Activated CD4-positive, alpha-beta T cell treated with anti-CD3 and anti-CD28 coated beads, Interleukin-2, amount 10 ng/mL, durations not matched to agents 7 days and 5 days (primary cell): ENCODE measurements at regions not wholly inside any gene's neighbourhood (a gene's known extent, or its start where the extent isn't known, plus 50 kb on each side); places are given as distances from the start of the nearest gene placed in this dataset.

Experiments
- CTCF ChIA-PET: fragments of 350-600 bp; sonication (Branson Sonifier 250); formaldehyde crosslinking; loops from one replicate; lab custom pipeline; 2021; ENCODE audit warnings: antibody characterized with exemption; lab: Charles Lee
- POLR2A ChIA-PET: fragments of 350-600 bp; sonication (Branson Sonifier 250); formaldehyde crosslinking; loops from one replicate; lab custom pipeline; 2021; ENCODE audit warnings: antibody characterized with exemption; lab: Charles Lee
- DNase-seq: peaks from one replicate; pipeline ENCODE4 v3.0.0-alpha.2; 2020
- H3K27ac Mint-ChIP-seq: one replicate; pipeline ENCODE4 v1.8.0; 2021; ENCODE audit warnings: mild to moderate bottlenecking, moderate library complexity, mixed read lengths
- H3K27me3 Mint-ChIP-seq: one replicate; pipeline ENCODE4 v1.8.0; 2021; ENCODE audit warnings: mixed read lengths
- H3K36me3 Mint-ChIP-seq: one replicate; pipeline ENCODE4 v1.8.0; 2021; ENCODE audit warnings: low read depth, mixed read lengths
- H3K4me1 Mint-ChIP-seq: one replicate; pipeline ENCODE4 v1.8.0; 2021; ENCODE audit warnings: mixed read lengths
- H3K4me3 Mint-ChIP-seq: one replicate; pipeline ENCODE4 v1.8.0; 2021; ENCODE audit warnings: mild to moderate bottlenecking, moderate library complexity, mixed read lengths
- H3K9me3 Mint-ChIP-seq: one replicate; pipeline ENCODE4 v1.8.0; 2021; ENCODE audit warnings: mixed read lengths

DNA sequence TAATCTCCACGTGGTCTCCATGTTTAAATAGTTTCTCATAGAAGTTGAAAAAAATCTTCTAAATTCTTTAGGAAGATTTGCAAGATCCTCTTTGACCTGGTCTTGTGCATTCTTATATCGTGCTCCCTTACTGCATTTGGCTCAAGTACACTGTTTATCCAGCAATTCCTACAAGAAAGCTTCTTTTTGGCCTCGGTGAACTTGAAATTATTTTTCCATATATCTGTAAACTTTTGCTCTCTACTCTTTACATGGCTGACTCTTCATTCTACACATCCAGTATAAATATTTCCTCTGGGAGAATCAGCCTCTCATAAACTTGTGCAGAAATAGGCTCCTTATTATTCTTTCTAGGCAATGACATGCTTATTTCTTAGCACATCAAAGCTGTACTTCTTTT, 1457.9 kb upstream of the PRR20A start:
- Mint-ChIP-seq H3K4me1 (no peaks in the 10 kb centered on the region), H3K27me3 (no peaks in the 10 kb centered on the region), H3K9me3 (peaks cover 6% of the 10 kb centered on the region), H3K4me3 (no peak overlapping the region), H3K27ac (no peak overlapping the region), H3K36me3 (no peaks in the 10 kb centered on the region)
- CTCF ChIA-PET: interaction anchor here (0.7 kb wide), 1 partner anchor 122 kb away, joined by 3 read pairs; no protein-coding TSS in a partner anchor
- POLR2A ChIA-PET: no interaction called here
- DNase-seq: no peak

DNA sequence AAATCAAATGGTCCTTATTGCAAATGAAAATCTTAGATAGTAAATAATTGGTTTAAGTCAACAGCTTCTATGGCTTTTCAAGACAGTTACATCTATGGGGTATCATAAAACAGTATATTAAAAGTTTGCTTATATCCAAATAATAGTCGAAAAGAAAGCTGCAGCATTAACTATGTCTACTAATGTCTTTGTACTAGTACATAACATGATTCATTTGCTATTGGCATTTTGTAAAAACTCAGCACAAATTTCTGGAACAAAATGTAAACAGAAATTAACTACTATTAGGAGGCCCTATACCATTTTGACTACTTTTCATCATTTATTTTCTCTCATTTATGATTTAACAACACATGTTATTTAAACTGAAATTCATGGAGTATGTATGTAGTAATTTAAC, 1435.2 kb upstream of the PRR20A start:
- POLR2A ChIA-PET: no interaction called here
- no peaks in the 10 kb centered on the region for H3K4me1 Mint-ChIP-seq

DNA sequence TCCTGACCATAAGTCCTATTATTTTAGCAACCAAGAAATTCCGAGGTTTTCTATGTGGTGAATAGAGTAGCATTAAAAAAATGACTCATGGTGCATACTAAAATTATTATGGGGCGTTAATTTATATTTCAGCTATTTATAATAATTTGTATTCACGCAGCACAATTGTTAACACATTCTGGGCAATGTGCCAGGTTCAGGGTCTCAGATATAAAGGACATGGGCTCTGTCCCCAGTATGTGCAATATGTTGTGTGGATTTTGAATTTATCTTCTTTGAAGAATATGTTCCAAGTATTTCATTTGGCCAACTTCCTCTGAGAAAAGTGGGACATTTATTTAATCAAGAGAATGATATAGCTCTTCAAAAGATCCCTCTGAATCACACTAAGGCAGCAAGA, 1434.7 kb upstream of the PRR20A start:
- Mint-ChIP-seq H3K4me3 (no peak overlapping the region), H3K27me3 (no peaks in the 10 kb centered on the region), H3K4me1 (no peaks in the 10 kb centered on the region), H3K27ac (no peak overlapping the region), H3K9me3 (peaks cover 2% of the 10 kb centered on the region), H3K36me3 (no peaks in the 10 kb centered on the region)
- POLR2A ChIA-PET: no interaction called here
- CTCF ChIA-PET: no interaction called here
- DNase-seq: no peak

More for the DNA sequence above, 1435.2 kb upstream of the PRR20A start:
- DNase-seq: no peak
- H3K4me3 Mint-ChIP-seq: no peak overlapping the region
- no peaks in the 10 kb centered on the region for H3K27me3 Mint-ChIP-seq
- H3K36me3 Mint-ChIP-seq: no peaks in the 10 kb centered on the region
- CTCF ChIA-PET: no interaction called here
- no peak overlapping the region for H3K27ac Mint-ChIP-seq
- peaks cover 2% of the 10 kb centered on the region for H3K9me3 Mint-ChIP-seq

DNA sequence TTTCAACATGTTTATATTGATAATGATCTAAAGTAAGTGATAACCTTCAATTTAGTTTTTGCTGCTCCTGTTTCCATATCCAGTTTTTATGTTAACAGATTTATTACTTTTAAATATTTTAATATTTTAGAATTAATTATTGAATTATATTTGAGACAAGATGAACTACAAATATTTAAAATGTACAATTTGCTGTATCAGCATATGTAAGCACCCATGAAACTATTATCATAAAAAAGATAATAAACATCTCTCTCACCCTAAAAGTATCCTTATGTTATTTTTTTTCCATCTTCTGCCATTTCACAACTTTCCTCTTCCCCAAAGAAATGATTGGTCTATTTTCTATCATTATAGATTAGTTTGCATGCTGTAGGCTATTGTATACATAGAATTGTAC, 1426.6 kb upstream of the PRR20A start:
- DNase-seq: no peak
- ChIA-PET POLR2A (no interaction called here), CTCF (no interaction called here)
- Mint-ChIP-seq H3K4me1 (no peaks in the 10 kb centered on the region), H3K27ac (no peak overlapping the region), H3K27me3 (no peaks in the 10 kb centered on the region), H3K4me3 (no peak overlapping the region), H3K9me3 (peaks cover 2% of the 10 kb centered on the region), H3K36me3 (no peaks in the 10 kb centered on the region)

DNA sequence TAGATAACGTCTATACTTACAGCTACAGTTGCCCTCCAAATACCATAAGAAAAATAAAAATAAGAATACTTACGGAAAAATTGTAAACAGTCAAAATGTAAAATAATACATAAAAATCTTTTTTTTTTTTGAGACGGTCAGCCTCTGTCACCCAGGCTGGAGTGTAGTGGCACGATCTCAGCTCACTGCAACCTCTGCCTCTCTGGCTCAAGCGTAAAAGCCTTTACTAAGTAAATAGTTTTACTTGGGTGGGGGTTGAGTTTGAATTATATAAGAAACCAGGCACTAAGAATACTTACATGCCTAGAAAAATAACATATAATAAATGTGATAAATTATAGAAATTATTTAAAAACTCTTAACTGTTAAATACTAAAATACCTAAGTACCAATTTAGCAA, 1413.0 kb upstream of the PRR20A start:
- Mint-ChIP-seq H3K4me1 (no peaks in the 10 kb centered on the region), H3K9me3 (peaks cover 14% of the 10 kb centered on the region), H3K27me3 (no peaks in the 10 kb centered on the region), H3K36me3 (no peaks in the 10 kb centered on the region), H3K4me3 (no peak overlapping the region), H3K27ac (no peak overlapping the region)
- POLR2A ChIA-PET: no interaction called here
- CTCF ChIA-PET: no interaction called here
- DNase-seq: no peak

DNA sequence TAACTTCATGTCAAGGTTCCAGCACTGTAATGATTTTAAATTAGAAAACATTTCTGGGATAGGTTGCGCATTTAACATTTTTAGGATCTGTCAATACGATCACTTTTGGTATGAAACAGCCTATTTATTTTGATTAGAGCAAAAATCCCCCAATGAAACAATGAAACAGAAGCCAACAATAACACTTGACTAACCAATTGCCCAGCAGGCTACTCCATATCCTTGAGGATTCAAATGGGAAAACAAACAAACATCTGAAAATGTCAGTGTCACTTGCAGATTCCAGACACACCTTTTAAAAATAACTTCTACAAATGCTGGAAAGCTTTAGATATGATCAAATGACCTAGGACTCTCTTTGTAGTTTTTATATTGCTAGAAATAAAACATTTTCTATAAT, 1412.5 kb upstream of the PRR20A start:
- Mint-ChIP-seq H3K27ac (no peak overlapping the region), H3K4me1 (no peaks in the 10 kb centered on the region), H3K9me3 (peaks cover 14% of the 10 kb centered on the region), H3K27me3 (no peaks in the 10 kb centered on the region), H3K36me3 (no peaks in the 10 kb centered on the region), H3K4me3 (no peak overlapping the region)
- ChIA-PET POLR2A (no interaction called here), CTCF (no interaction called here)
- DNase-seq: no peak

DNA sequence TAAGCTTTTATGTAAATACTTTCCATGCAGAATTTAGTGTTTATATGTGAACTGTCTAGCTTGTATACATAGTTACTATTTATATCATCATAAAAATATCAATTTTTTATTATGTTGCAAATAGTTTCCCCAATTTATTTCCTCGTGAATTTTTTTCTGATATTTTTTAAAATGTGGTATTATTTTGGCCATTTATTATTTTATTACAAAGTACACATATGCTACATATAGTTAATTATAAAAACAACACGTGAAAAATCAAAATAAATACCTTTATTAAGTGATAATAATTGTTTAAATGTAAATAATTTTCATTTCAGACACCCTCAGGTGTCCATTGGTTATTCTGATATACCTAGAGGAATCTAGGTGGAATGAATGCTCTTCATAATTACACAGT, 1394.9 kb upstream of the PRR20A start:
- ChIA-PET POLR2A (no interaction called here), CTCF (no interaction called here)
- H3K36me3 Mint-ChIP-seq: no peaks in the 10 kb centered on the region
- no peaks in the 10 kb centered on the region for H3K4me1 Mint-ChIP-seq
- H3K9me3 Mint-ChIP-seq: peaks cover 5% of the 10 kb centered on the region
- H3K4me3 Mint-ChIP-seq: no peak overlapping the region
- no peaks in the 10 kb centered on the region for H3K27me3 Mint-ChIP-seq
- H3K27ac Mint-ChIP-seq: no peak overlapping the region
- no peak for DNase-seq

DNA sequence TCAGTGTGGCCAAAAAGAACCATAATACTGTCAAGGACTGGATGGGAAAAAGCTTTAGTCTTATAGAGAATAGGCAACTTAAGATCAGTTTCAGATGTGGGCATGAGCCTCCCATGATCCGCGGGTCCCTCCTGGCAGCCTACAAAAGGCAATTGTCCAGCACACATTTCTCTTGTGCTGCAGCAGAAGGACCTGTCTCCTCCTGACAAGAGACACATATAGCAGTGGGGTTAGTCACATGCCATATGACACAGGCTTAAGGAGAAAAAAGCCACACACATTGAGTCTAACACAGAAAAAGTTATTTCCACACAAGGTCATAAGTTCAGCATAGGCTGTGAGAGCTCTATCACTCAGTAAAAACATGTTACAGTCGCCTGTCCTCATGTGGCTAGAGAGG, 1378.7 kb upstream of the PRR20A start:
- Mint-ChIP-seq H3K9me3 (no peaks in the 10 kb centered on the region), H3K27ac (no peak overlapping the region)
- CTCF ChIA-PET: no interaction called here

DNA sequence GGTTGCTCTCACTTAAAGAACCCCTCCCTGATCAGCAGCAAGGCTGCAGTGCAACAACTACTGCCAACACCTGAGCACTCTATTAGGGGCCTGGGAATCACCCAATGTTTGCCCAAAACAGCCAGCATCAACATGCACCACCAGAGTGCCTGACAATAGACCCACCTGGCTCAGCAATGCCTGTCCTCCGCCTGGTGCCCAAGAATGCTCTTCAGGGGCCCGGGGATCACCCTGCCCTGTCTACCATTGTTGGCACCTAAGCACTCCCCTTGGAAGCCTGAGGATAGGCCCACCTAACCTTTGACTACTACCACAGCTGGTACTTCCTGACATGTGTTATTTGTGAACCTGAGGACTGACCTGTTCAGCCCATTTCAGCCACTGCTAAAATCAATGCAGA, 1363.1 kb upstream of the PRR20A start:
- H3K4me1 Mint-ChIP-seq: no peaks in the 10 kb centered on the region
- no peaks in the 10 kb centered on the region for H3K36me3 Mint-ChIP-seq

More for the DNA sequence above, 1378.7 kb upstream of the PRR20A start:
- POLR2A ChIA-PET: no interaction called here
- no peak for DNase-seq
- H3K4me1 Mint-ChIP-seq: no peaks in the 10 kb centered on the region
- H3K36me3 Mint-ChIP-seq: no peaks in the 10 kb centered on the region
- H3K27me3 Mint-ChIP-seq: no peaks in the 10 kb centered on the region
- H3K4me3 Mint-ChIP-seq: no peak overlapping the region

DNA sequence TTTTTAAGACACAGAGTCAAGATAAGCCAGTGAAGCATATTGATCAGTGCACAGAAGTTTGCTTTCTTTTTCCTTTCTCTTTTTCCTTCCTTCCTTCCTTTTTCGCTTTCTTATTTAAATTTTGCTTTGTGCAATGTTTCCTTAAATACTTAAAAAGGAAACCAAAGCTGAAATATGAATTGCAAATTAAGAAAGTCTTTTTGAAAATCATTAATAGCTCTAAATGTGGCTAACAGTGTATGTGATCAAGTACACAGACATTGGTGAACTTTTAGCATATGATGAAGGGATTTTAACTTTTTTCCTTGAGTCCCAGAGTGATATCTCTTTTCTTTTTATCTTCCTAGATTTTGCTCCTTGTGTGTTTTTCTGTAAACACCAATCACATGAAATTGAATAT, 1356.9 kb upstream of the PRR20A start:
- no peaks in the 10 kb centered on the region for H3K4me1 Mint-ChIP-seq
- ChIA-PET CTCF (no interaction called here), POLR2A (no interaction called here)
- DNase-seq: no peak
- no peaks in the 10 kb centered on the region for H3K27me3 Mint-ChIP-seq
- H3K36me3 Mint-ChIP-seq: no peaks in the 10 kb centered on the region
- H3K4me3 Mint-ChIP-seq: no peak overlapping the region
- no peak overlapping the region for H3K27ac Mint-ChIP-seq
- peaks cover 6% of the 10 kb centered on the region for H3K9me3 Mint-ChIP-seq

More for the DNA sequence above, 1363.1 kb upstream of the PRR20A start:
- H3K9me3 Mint-ChIP-seq: peaks cover 10% of the 10 kb centered on the region
- no peak for DNase-seq
- ChIA-PET CTCF (no interaction called here), POLR2A (no interaction called here)
- no peaks in the 10 kb centered on the region for H3K27me3 Mint-ChIP-seq
- no peak overlapping the region for H3K27ac Mint-ChIP-seq
- no peak overlapping the region for H3K4me3 Mint-ChIP-seq

DNA sequence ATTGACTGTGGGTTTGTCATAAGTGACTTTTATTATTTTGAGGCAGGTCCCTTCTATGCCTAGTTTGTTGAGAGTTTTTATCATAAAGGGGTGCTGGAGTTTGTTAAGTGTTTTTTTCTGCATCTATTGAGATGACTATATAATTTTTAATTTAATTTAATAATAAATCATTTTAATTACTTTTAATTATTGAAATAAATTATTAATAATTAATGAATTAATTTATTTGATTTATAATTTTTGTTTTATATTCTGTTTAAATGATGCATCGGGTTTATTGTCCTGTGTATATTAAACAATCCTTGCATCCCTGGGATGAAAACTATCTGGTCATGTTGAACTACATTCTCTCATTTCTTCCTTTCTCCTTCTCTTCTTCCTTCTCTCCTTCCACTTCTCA, 1352.2 kb upstream of the PRR20A start:
- H3K4me1 Mint-ChIP-seq: no peaks in the 10 kb centered on the region
- no peak for DNase-seq
- no peak overlapping the region for H3K4me3 Mint-ChIP-seq
- H3K36me3 Mint-ChIP-seq: no peaks in the 10 kb centered on the region
- H3K27ac Mint-ChIP-seq: no peak overlapping the region
- H3K27me3 Mint-ChIP-seq: no peaks in the 10 kb centered on the region
- peaks cover 14% of the 10 kb centered on the region for H3K9me3 Mint-ChIP-seq
- POLR2A ChIA-PET: no interaction called here
- CTCF ChIA-PET: no interaction called here

DNA sequence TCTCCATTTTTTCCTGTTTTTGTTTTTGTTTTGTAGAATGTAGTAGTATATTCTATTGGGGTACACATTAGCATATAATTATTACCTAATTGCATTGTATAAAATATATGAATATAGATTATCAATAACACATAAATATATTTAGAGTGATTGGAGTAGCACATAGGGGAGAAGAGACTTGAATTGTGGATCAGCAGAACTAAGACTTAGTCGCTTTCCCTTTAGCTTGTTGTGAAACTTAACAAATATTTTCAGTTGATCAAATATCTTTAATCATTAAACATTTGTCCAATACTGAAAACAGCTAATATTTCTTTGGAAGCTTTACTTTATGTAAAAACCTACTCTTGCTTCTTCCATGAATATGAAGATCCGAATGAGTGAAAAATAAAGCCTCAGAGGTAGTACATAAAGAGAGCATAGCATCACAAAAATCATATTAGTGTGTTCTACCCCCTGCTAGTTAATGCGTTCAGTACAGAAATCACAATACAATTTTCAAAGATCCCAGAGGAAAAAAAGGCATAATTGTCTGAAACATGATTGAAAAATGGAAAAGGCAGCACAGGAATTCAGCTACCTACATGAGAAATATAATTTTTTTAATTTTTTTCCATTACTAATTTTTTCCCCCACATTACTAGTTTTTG, 1348.0 kb upstream of the PRR20A start:
- Mint-ChIP-seq H3K4me1 (no peaks in the 10 kb centered on the region), H3K4me3 (no peak overlapping the region), H3K27ac (no peak overlapping the region), H3K27me3 (no peaks in the 10 kb centered on the region), H3K9me3 (peaks cover 14% of the 10 kb centered on the region), H3K36me3 (no peaks in the 10 kb centered on the region)
- ChIA-PET POLR2A (no interaction called here), CTCF (no interaction called here)
- DNase-seq: no peak

DNA sequence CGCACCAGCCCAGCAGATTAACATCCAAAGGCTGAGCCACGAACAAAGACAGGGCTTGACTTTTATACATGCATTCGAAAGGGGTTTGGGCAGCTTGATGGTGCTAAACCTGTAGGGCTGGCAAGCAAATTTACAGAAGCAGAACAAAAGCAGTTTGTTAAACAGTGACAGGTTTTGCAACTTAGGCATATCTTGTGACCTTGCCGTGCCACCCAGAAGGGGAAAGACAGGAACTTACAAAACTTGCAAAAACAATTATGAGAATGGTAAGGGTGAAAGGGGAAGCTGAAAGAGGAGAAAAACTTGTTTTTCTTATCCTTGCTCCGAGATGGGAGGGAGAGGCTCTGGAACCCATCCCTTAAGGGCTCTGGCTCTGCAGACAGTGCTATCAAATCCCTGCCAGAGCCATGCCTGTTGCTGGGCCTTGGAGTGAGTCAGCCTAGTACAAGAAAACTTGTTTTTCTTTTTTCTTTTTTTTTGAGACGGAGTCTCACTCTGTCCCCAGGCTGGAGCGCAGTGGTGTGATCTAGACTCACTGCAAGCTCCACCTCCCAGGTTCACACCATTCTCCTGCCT, 1325.2 kb upstream of the PRR20A start:
- Mint-ChIP-seq H3K36me3 (no peaks in the 10 kb centered on the region), H3K9me3 (no peaks in the 10 kb centered on the region), H3K4me1 (no peaks in the 10 kb centered on the region), H3K4me3 (no peak overlapping the region), H3K27me3 (no peaks in the 10 kb centered on the region), H3K27ac (no peak overlapping the region)
- ChIA-PET POLR2A (no interaction called here), CTCF (interaction anchor here (0.6 kb wide), 1 partner anchor 1081 kb away, joined by 3 read pairs; no protein-coding TSS in a partner anchor)
- no peak for DNase-seq
